HAP-1 (cell line): ENCODE measurements at regions not wholly inside any gene's neighbourhood (a gene's known extent, or its start where the extent isn't known, plus 50 kb on each side); places are given as distances from the start of the nearest gene placed in this dataset.

Source experiments
- DNase-seq, 2 experiments: peaks; one replicate each; pipeline ENCODE4 v3.0.0-alpha.2; 2016 to 2020; ENCODE audit warnings: low spot score in 2 of 2
- H3K27me3 ChIP-seq: fragments of 250-450 bp; sonication (Bioruptor Pico); 2 replicates; pipeline ENCODE4 v1.5.1; 2020; ENCODE audit warnings: low read depth, mild to moderate bottlenecking, moderate library complexity
- H3K36me3 ChIP-seq: fragments of 250-450 bp; sonication (Bioruptor Pico); replicated peaks from 2 replicates; pipeline ENCODE4 v1.5.1; 2020; ENCODE audit warnings: mild to moderate bottlenecking
- H3K4me1 ChIP-seq: fragments of 250-450 bp; sonication (Bioruptor Pico); 2 replicates; pipeline ENCODE4 v1.5.1; 2020; ENCODE audit warnings: mild to moderate bottlenecking
- H3K4me3 ChIP-seq: fragments of 250-450 bp; sonication (Bioruptor Pico); 2 replicates; pipeline ENCODE4 v1.5.1; 2020; ENCODE audit warnings: mild to moderate bottlenecking, moderate library complexity
- H3K9me3 ChIP-seq: fragments of 250-450 bp; sonication (Bioruptor Pico); 2 replicates; pipeline ENCODE4 v1.5.1; 2020; ENCODE audit warnings: mild to moderate bottlenecking, moderate library complexity
- in situ Hi-C: fragments of 300-500 bp; cut with MboI; formaldehyde crosslinking; loops from 3 replicates; pipeline ENCODE4 v1.14.3; 2020; ENCODE audit warnings: low sequenced_read_pairs, inconsistent platforms, mixed read lengths

DNA sequence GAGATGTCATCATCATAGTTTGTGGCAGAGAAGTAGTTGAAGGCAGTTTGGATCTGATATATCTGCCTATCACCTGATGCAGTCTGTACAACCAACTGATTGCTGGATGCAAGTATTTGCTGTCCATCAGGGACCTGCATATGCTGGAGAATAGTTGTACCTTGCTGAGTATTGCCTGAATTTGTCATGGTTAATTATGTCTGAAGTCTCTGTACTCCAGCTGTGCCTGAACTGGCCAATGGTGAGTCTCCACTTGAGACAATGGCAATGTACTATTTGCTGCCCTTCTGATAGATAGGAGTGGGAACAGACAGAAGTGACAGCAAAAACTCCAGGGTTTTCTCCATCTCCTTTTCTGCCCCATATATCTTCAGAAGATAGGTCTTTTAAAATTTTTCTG is 531.5 kb downstream of the EPHA7 start:
- Histone ChIP-seq H3K27me3 (no peaks in the 10 kb centered on the region), H3K4me1 (no peaks in the 10 kb centered on the region), H3K36me3 (no peaks in the 10 kb centered on the region), H3K4me3 (no peak overlapping the region), H3K9me3 (no peaks in the 10 kb centered on the region)
- in situ Hi-C loops, result no loop called here
- no peak for DNase-seq

DNA sequence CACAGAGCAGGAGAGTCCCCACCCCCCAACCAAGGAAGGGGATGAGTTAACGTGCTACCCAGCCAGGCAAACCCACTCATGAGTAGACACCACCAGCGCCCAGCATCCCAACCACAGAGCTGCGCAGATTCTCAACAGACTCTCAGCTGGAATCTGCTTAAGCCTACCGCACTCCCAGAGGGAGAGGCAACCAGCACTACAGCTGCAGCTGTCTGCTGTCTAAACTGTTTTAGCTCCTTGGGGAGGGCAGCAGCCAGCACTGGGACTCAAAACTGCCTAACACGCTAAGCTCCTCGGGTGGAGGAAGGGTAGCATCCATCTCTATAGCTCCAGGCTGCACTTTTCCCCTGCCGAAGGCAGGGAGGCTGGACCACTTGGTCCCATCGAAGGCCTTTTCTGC is 539.8 kb downstream of the EPHA7 start:
- H3K9me3 ChIP-seq, result no peaks in the 10 kb centered on the region
- in situ Hi-C loops, result no loop called here

DNA sequence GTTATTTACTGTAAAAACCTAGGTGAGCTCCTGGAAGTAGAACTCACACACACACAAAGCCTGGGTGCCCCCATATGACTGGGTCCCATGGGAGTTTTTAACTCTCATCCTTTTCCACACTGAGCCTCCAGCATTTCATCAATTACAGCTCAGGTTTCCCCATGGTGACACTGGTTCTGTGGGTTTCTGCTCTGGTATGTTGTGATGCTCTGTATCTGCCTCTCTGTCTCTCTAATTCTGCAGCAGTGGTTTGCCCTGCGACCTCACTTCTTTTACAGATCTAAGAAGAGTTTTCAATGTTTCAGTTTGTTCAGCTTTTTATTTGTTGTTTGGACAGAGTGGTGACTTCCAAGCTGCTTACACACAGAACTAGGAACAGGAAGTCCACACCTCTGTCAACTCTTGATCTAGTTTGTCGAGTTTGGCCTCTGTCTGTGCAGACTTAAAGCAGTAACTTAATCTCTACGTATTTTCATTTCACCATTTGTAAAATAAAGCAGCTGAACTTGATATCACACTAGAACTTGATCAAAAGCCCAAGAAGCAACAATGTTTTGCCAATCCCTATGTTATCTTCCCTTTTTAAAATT is 554.3 kb downstream of the EPHA7 start:
- H3K4me3 ChIP-seq, result no peak overlapping the region
- in situ Hi-C loops, result no loop called here

More for the DNA sequence above, 539.8 kb downstream of the EPHA7 start:
- no peaks in the 10 kb centered on the region for H3K4me1 ChIP-seq
- H3K27me3 ChIP-seq, result no peaks in the 10 kb centered on the region
- no peak overlapping the region for H3K4me3 ChIP-seq
- no peaks in the 10 kb centered on the region for H3K36me3 ChIP-seq
- no peak for DNase-seq

DNA sequence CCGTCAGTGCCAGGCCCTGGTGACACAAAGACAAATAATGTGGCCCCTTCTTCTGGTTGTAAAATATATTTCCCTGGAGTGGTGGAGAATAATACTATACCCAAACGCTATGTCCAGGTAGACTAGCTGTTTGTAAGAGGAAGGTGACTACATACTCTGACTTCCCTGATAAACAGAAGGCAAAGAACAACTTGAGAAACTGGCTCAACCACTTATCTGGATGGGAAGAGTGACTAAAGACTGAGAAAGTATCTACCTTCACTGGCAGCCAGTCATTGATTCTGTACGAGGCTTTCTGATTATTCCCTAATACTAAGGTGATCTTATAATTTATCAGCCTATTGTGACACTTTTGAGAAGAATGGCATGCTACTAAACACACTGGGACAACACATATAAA is 569.7 kb downstream of the EPHA7 start:
- H3K4me1 ChIP-seq, result no peaks in the 10 kb centered on the region
- H3K27me3 ChIP-seq, result no peaks in the 10 kb centered on the region
- H3K36me3 ChIP-seq, result no peaks in the 10 kb centered on the region
- no peaks in the 10 kb centered on the region for H3K9me3 ChIP-seq
- in situ Hi-C loops, result no loop called here
- DNase-seq, result no peak
- no peak overlapping the region for H3K4me3 ChIP-seq

More for the DNA sequence above, 554.3 kb downstream of the EPHA7 start:
- Histone ChIP-seq H3K4me1 (no peaks in the 10 kb centered on the region), H3K9me3 (no peaks in the 10 kb centered on the region), H3K36me3 (no peaks in the 10 kb centered on the region), H3K27me3 (no peaks in the 10 kb centered on the region)
- DNase-seq, result no peak

DNA sequence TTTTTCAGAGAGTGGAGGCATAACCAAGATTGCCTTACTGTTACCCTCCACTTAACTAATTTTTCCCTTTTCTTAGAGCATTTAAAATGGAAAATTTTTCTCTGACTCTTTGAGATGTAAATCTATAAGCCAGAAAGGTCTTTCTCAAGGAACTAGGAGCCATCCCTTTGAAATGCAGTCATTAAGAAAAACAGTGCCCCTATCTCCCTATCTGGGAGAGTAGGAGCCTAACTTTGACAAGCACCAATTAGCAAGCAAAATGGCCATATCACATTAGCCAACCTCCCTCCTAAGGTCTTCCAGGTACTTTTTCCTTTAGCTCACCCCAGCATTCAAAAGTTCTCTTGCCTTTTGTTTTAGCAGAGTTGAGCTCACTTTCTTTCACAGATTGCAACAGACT is 570.5 kb downstream of the EPHA7 start:
- H3K27me3 ChIP-seq, result no peaks in the 10 kb centered on the region
- H3K4me1 ChIP-seq, result no peaks in the 10 kb centered on the region
- in situ Hi-C loops, result no loop called here
- DNase-seq, result no peak
- H3K4me3 ChIP-seq, result no peak overlapping the region
- H3K9me3 ChIP-seq, result no peaks in the 10 kb centered on the region
- no peaks in the 10 kb centered on the region for H3K36me3 ChIP-seq

DNA sequence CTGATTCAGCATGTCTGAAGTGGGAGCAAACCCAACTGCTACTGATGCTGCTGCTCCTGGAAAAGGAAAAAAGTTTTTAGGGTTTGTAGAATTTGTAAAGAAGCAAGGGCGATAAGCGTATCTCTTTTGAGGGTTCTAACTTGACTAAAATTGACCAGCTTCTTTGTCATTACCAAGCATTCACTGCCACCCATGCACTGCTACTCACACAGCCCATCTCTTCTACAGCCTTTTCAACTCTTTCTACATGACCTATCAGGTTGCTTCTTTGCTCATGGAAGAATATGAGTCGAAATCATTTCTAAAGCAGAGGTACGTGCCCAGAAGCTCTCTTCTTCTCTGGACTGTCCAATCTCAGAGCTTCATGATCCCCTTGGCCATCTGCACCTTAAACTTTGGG is 570.9 kb downstream of the EPHA7 start:
- no peaks in the 10 kb centered on the region for H3K4me1 ChIP-seq
- no peaks in the 10 kb centered on the region for H3K9me3 ChIP-seq
- H3K4me3 ChIP-seq, result no peak overlapping the region
- no peaks in the 10 kb centered on the region for H3K36me3 ChIP-seq
- in situ Hi-C loops, result no loop called here
- no peak for DNase-seq
- no peaks in the 10 kb centered on the region for H3K27me3 ChIP-seq

DNA sequence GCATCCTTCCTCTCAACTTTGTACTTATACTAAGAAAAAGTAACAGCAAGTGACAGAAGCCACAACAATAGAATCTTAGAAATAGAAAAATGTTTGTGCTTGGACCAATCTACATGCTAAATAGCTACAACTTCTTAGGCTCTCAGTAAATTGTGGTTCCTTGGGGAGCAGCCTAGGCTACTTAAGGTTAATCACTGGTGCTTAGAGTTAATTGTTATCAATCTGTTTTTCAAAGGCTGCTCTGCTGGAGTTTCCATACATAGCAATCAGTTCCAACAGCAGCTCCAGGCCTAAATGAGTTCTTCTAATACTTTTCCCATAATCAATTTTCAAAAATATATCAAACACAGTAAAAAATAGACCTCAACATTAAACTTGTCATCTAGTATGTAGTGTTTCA is 571.4 kb downstream of the EPHA7 start:
- Histone ChIP-seq H3K27me3 (no peaks in the 10 kb centered on the region), H3K36me3 (no peaks in the 10 kb centered on the region), H3K4me1 (no peaks in the 10 kb centered on the region), H3K4me3 (no peak overlapping the region), H3K9me3 (no peaks in the 10 kb centered on the region)
- in situ Hi-C loops, result no loop called here
- DNase-seq, result no peak

DNA sequence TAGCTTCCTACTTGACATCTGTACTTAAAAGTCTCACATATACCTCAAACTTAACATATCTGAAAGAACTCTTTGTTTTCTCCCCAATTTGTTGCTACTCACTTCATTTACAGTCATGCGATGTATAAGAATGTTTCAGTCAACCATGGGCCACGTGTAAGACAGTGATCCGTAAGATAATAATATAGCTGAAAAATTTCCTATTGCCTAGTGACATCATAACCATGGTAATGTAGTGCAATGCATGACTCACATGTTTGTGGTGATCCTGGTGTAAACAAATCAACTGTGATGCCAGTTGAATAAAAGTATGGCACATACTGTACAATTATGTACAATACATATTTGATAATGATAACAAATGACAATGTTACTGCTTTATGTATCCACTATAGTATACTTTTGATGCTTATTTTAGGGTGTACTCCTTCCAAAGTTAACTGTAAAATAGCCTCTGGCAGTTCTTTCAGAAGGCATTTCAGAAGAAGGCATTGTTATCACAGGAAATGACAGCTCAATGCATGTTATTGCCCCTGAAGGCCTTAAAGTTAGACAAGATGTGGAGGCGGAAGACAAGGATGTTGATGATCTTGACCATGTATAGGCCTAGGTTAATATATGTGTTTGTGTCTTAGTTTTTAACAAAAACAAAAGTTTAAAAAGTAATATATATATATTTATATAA is 579.0 kb downstream of the EPHA7 start:
- in situ Hi-C loops, result no loop called here
- Histone ChIP-seq H3K9me3 (no peaks in the 10 kb centered on the region), H3K4me3 (no peak overlapping the region), H3K36me3 (no peaks in the 10 kb centered on the region), H3K27me3 (no peaks in the 10 kb centered on the region), H3K4me1 (no peaks in the 10 kb centered on the region)
- DNase-seq, result no peak

DNA sequence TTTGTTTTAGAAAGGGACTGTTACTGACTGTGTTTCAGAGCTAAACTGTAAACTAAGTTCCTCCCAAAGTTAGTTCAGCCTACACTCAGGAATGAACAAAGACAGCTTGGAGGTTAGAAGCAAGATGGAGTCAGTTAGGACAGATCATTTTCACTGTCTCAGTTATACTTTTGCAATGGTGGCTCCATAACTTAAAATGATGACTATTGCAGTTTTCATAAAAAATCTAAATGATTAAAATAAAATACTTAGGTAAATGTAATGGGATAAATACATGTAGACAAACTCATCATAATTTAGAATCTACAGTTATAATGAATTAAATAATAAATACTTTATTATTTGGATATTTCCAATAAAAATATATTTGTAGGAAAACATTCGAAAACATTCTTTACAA is 590.6 kb downstream of the EPHA7 start:
- in situ Hi-C loops, result no loop called here
- H3K4me1 ChIP-seq, result no peaks in the 10 kb centered on the region

DNA sequence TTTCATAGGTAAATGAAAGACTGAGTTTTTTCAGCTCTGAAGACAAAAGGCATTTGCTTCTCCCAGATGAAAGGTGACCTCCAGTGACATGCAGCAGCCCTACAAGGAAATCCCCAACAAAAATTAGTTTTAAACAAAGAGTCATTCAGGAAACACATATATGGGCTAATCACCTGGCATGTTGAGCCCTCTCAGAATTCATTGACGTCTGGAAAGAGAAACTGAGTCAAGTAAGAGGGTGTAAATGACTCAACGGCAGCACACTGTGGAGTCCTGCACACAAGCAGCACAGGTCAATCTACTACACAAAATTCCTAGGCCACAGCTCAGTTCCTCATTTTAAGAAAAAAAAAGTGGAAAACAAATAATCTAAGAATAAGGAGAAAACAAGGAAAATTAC is 592.3 kb downstream of the EPHA7 start:
- in situ Hi-C loops, result no loop called here
- H3K27me3 ChIP-seq, result no peaks in the 10 kb centered on the region
- no peaks in the 10 kb centered on the region for H3K9me3 ChIP-seq
- no peaks in the 10 kb centered on the region for H3K36me3 ChIP-seq
- H3K4me1 ChIP-seq, result no peaks in the 10 kb centered on the region
- DNase-seq, result peak in 1 of 2 experiments; percentile 24
- H3K4me3 ChIP-seq, result no peak overlapping the region

More for the DNA sequence above, 590.6 kb downstream of the EPHA7 start:
- Histone ChIP-seq H3K9me3 (no peaks in the 10 kb centered on the region), H3K4me3 (no peak overlapping the region), H3K27me3 (no peaks in the 10 kb centered on the region), H3K36me3 (no peaks in the 10 kb centered on the region)
- no peak for DNase-seq

DNA sequence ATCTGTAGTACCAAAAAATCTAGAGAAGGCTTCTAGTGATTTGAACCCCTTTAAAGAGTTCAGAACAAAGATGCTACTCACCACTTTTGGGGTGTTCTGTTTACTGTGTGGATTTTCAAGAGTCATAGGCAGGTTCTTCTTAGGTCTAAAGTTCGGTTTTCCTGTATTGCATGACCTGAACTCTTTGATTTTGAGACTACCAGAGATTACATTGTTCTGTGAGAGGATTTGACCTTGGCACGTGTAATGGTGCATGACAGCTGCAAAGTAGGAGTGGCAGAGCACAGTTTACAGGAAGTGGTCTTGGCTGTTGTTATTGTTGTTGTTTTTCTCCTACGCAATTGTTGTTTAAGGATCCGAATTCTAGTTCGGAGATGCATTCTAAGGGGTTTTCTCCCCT is 592.7 kb downstream of the EPHA7 start:
- Histone ChIP-seq H3K4me3 (no peak overlapping the region), H3K4me1 (no peaks in the 10 kb centered on the region), H3K9me3 (no peaks in the 10 kb centered on the region), H3K27me3 (no peaks in the 10 kb centered on the region), H3K36me3 (no peaks in the 10 kb centered on the region)
- peak in 1 of 2 experiments; percentile 3 for DNase-seq
- in situ Hi-C loops, result no loop called here

DNA sequence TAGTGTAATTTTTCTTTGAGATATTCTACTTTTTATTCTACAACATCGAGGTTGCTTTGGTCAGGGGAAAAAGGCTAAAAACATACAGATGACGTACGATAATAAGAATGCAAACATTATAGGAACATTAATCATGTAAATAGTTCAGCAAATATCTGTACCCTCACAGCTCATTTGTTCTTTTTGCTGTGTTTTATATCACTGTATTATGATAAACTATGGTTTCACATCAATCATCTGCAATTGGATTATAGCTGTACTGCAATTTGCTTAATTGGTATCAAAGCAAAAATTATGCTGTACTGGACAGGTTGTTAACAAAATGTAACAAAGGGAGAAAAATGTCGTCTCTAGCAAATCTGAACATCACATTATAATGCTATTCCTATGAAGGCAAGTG is 597.1 kb downstream of the EPHA7 start:
- H3K4me3 ChIP-seq, result no peak overlapping the region
- in situ Hi-C loops, result no loop called here
- no peaks in the 10 kb centered on the region; the same call in 1 of the 2 replicates for H3K27me3 ChIP-seq
- DNase-seq, result no peak
- H3K4me1 ChIP-seq, result no peaks in the 10 kb centered on the region
- no peaks in the 10 kb centered on the region for H3K9me3 ChIP-seq
- no peaks in the 10 kb centered on the region for H3K36me3 ChIP-seq

DNA sequence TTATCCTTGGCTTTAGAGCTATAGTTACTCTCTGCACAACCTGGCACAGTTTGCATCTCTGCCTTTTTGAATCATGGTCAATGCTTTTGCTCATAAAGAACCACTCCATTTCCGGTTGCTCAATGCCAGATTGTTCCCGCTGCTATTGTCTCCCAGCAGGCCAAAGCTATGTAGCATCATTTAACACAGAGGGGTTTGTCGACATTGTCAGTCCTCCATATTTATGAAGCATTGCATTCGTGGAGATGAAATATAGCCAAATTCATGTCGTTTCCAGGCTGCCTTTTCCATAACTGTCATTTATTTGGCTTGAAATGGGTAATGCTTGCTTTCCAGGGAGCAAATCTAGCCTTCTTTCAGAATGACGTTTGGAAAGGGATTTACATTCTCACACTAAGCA is 598.8 kb downstream of the EPHA7 start:
- Histone ChIP-seq H3K27me3 (no peaks in the 10 kb centered on the region; the same call in 1 of the 2 replicates), H3K9me3 (no peaks in the 10 kb centered on the region), H3K36me3 (no peaks in the 10 kb centered on the region), H3K4me3 (no peak overlapping the region), H3K4me1 (no peaks in the 10 kb centered on the region)
- DNase-seq, result no peak
- in situ Hi-C loops, result no loop called here

DNA sequence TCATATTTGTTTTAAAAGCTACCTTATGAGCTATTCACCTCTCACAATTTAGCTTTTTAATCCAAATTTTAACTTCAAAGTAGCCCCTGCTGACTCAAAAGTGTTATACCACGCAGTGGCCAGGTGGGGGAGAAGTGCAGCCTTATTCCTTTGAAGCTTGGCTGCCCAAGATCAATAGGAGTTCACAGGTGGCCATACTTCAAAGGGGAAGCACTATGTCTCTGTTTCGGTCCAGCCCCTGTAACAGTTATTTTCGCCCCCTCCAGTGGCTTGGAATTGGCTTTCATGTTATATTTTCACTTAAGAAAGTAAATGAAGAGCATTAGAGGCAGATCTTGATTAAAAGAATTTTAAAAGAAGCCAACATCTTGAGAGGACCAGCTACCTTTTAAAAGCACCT is 608.4 kb downstream of the EPHA7 start:
- DNase-seq, result peak; percentile 40 to 71
- in situ Hi-C loops, result no loop called here
- H3K4me3 ChIP-seq, result no peak overlapping the region

More for the DNA sequence above, 608.4 kb downstream of the EPHA7 start:
- H3K4me1 ChIP-seq, result no peaks in the 10 kb centered on the region
- H3K36me3 ChIP-seq, result no peaks in the 10 kb centered on the region
- H3K27me3 ChIP-seq, result 0 out of 2 replicates have a peak, but pooled peaks cover 2% of the 10 kb centered on the region
- no peaks in the 10 kb centered on the region for H3K9me3 ChIP-seq
